ENCODE measurements at regions not wholly inside any gene's neighbourhood (a gene's known extent, or its start where the extent isn't known, plus 50 kb on each side); places are given as distances from the start of the nearest gene placed in this dataset.
"Not testable (repeated sequence)": the region's sequence is repeated elsewhere in the genome, so short reads cannot be mapped to it uniquely, and the experiment has no call there.

DNA sequence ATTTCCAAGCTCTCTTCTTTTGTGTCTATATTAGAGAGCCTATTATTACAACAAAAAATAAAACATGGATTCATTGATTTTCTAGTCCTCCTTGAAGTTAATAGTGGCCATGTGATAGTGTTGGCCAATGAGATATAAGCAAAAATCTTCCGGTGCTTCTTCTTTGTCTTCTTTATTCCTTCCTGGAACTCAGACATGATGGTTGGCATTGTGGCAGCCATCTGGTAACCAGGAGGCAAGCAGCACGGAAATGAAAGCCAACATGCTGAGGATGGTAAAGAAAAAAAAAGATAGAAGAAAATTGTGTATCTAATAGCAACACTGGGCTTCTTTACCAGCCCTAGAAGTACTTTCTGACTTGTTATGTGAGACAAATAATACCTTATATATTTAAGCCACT lies 50.8 kb upstream of the SEL1L start:
- DNase-seq (ENCODE audit: low read depth) = no peak

GRCh38 chr14:81589381-81590065 lies 55.9 kb upstream of the SEL1L start:
- no peak for DNase-seq (ENCODE audit: low read depth)

GRCh38 chr14:81591266-81591665 lies 57.6 kb upstream of the SEL1L start:
- no peak for DNase-seq (ENCODE audit: low read depth)

- DNase-seq (ENCODE audit: low read depth) = no peak
Measured at GRCh38 chr14:81594012-81594411, 60.4 kb upstream of the SEL1L start.

- DNase-seq (ENCODE audit: low read depth) = no peak
Measured at GRCh38 chr14:81605660-81606059, 72.0 kb upstream of the SEL1L start.

- no peak for DNase-seq (ENCODE audit: low read depth)
Measured at GRCh38 chr14:81613341-81614045, 79.8 kb upstream of the SEL1L start.

DNA sequence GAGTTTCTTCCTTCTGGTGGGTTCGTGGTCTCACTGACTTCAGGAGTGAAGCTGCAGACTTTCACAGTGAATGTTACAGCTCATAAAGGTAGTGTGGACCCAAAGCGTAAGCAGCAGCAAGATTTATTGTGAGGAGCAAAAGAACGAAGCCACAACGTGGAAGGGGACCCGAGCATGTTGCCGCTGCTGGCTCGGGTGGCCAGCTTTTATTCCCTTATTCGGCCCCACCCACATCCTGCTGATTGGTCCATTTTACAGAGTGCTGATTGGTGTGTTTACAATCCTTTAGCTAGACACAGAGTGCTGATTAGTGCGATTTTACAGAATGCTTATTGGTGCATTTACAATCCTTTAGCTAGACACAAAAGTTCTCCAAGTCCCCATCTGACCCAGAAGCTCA lies 80.6 kb upstream of the SEL1L start:
- not testable (repeated sequence) for DNase-seq (ENCODE audit: low read depth)

DNA sequence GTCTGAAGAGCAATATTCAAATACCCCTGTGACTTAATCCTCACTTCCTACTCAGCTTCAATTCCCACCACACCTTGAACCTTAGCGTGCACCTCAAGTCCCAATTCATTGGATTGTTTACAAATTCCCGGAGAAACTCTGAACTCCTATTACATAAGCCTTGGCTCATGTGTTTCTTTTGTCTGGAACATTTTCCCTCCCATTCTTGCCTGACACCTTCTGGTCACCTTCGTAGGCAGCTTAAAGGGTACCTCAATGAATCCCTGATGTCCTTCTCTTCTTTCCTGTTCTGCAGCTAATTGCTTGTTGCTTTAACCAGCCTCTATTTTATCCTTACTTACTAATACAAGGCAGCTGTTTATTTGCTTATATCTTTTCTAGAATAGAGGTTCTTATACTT lies 85.0 kb upstream of the SEL1L start:
- no peak for DNase-seq (ENCODE audit: low read depth)

DNA sequence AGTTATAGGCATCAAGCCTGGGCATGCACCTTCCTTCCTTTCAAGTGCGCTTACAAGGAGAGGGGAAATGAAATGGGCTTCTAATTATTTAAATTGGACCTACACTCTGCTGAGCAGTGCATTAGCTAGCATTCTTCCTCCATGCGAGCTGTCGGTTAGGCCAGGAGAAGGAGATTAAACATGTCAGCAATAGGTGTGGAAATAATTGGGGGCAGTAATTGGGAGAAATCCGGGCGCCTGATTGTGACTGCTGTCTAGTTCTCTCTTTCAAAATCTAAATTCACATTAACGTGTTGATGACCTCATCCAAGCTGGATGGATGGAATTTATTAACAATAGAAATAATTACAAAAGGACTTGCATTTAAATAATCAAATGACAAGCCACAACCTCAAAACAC lies 86.2 kb upstream of the SEL1L start:
- DNase-seq (ENCODE audit: low read depth) = no peak

GRCh38 chr14:81623771-81624396 lies 90.2 kb upstream of the SEL1L start:
- DNase-seq (ENCODE audit: low read depth) = not testable (repeated sequence)

DNA sequence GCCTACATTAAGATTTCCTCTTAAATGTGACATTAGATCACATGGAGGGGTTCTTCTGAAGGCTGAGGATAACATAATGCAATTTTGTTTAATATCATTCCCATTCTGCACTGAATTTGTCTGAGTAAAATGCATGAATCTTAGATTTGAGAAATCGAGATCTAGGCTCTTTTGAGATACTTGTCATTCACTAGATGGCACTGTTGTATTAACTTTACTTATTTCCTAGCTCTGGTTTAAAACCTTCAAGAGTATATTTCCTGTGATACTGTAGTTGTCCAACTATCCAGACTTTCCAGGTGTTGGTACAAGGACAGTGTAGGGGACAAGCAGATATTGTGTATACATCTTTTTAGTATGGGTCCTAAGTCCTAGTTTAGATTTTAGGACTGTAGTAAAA lies 91.7 kb upstream of the SEL1L start:
- DNase-seq (ENCODE audit: low read depth) = no peak

- no peak for DNase-seq (ENCODE audit: low read depth)
Measured at GRCh38 chr14:81632157-81632556, 98.5 kb upstream of the SEL1L start.

DNA sequence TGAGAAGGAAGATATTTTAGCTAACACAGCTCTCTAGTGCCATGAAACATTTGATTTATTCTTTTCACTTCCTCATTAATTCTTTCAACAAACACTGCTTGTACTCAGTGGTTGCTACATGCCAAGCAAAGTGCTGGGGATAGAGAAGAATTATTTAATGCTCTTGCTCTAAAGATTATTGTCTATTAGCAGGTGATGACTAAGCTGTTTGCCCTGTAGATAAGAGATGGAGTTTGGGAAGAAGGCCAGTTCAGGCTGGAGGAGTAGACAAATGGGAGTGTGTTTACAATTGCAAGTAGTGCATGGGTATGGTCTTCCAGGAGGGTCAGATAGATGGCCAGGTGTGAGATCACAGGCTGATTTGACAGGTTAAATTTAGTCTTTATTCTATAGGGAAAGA lies 99.8 kb upstream of the SEL1L start:
- DNase-seq (ENCODE audit: low read depth) = no peak

GRCh38 chr14:81637639-81638038 lies 104.0 kb upstream of the SEL1L start:
- DNase-seq (ENCODE audit: low read depth) = no peak

GRCh38 chr14:81638656-81639280 lies 105.1 kb upstream of the SEL1L start:
- DNase-seq (ENCODE audit: low read depth) = no peak

GRCh38 chr14:81653626-81654025 lies 120.0 kb upstream of the SEL1L start:
- DNase-seq (ENCODE audit: low read depth) = no peak

DNA sequence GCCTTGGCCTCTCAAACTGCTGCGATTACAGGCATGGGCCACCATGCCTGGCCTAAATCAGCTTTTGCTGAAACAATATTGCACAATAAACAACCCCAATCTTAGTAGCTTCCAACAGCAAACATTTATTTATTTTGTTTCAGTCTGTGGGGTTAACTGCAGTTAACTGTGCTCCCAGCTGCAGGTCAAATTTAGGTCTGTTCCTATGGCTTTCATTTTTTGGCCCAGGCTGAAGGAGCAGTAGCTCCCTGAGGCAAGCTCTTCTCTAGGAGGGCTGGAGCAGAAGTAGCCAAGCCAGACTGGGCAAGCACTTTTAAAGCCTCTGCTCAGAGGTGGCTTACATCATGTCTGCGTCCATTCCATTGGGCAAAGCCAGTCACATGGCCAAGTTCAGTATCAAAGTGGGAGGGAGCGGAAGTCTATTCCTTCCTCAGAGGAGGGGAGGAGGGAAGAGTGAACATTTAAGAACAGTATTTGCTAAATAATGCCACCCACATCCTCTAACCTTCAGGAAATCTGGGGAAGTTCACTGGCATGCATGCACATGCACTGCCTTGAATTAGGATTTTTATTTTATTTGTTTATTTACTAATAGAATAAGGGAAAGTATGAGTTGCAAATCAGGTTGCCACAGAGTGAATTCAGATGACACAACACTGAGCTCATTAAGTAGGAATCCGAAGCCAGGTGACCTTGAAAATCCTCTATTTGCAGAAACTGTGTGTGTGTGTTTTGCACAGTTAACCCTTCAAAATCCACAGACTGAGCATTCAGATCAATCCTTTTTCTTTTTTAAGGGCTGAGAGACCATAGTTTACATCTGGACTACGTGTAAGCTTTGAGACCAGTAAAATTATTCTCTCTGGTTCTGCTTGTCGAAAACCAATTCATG lies 122.0 kb upstream of the SEL1L start:
- no peak for DNase-seq (ENCODE audit: low read depth)

DNA sequence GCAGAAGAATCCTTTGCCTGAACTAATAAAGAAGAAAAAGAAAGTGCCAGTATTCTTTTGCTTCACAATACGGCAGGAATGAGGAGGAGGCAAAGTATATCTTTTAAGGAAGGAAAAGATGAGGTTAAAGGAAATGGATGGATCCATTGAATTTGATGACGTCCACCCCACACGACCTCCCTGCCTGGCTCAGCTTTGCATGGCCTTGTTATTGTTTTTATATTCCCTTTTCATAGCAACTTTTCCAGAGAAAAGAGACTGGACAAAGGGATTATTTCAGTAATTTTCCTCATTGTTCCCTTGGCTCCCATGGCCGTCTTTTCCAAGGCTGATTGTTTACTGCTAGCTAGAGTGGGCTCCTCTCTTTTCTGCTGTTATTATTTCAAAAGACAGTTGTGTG lies 123.2 kb upstream of the SEL1L start:
- DNase-seq (ENCODE audit: low read depth) = no peak

- no peak for DNase-seq (ENCODE audit: low read depth)
Measured at GRCh38 chr14:81662066-81662465, 128.4 kb upstream of the SEL1L start.

- no peak for DNase-seq (ENCODE audit: low read depth)
Measured at GRCh38 chr14:81662570-81663197, 129.0 kb upstream of the SEL1L start.

GRCh38 chr14:81668626-81669274 lies 135.1 kb upstream of the SEL1L start:
- no peak for DNase-seq (ENCODE audit: low read depth)

Measured in T follicular helper cell (primary cell).